Loucy (cell line): ENCODE measurements at regions not wholly inside any gene's neighbourhood (a gene's known extent, or its start where the extent isn't known, plus 50 kb on each side); places are given as distances from the start of the nearest gene placed in this dataset.

Experiments
- H2AFZ ChIP-seq: fragments of 200-600 bp; sonication (generic); 2 replicates; pipeline ENCODE4 v1.6.0; 2016; ENCODE audit warnings: antibody characterized with exemption, mild to moderate bottlenecking, low read length, moderate library complexity
- H3F3A ChIP-seq: fragments of 200-600 bp; 2 replicates; pipeline ENCODE4 v1.6.0; 2016; ENCODE audit warnings: antibody characterized with exemption, low read depth, mild to moderate bottlenecking
- H3K27me3 ChIP-seq: fragments of 200-600 bp; sonication (generic); 2 replicates; pipeline ENCODE4 v1.6.1; 2014; ENCODE audit warnings: low read length, mild to moderate bottlenecking; ENCODE audit not compliant: insufficient read depth, poor library complexity, severe bottlenecking
- H3K36me3 ChIP-seq: fragments of 200-600 bp; sonication (generic); 2 replicates; pipeline ENCODE4 v1.6.1; 2016; ENCODE audit warnings: low read length; ENCODE audit not compliant: insufficient read depth
- H3K4me1 ChIP-seq: fragments of 200-600 bp; sonication (generic); 2 replicates; pipeline ENCODE4 v1.5.1; 2014; ENCODE audit warnings: low read length, mild to moderate bottlenecking; ENCODE audit not compliant: insufficient read depth, poor library complexity, severe bottlenecking
- H3K4me2 ChIP-seq: fragments of 200-600 bp; sonication (generic); 2 replicates; pipeline ENCODE4 v1.6.0; 2014; ENCODE audit warnings: antibody characterized with exemption, low read length, low read depth, mild to moderate bottlenecking; ENCODE audit not compliant: poor library complexity, severe bottlenecking
- H3K4me3 ChIP-seq: fragments of 200-600 bp; sonication (generic); 2 replicates; pipeline ENCODE4 v1.5.1; 2014; ENCODE audit warnings: low read length, mild to moderate bottlenecking, mixed read lengths; ENCODE audit not compliant: poor library complexity, severe bottlenecking
- H3K79me2 ChIP-seq: fragments of 200-600 bp; sonication (generic); 2 replicates; pipeline ENCODE4 v1.6.1; 2014; ENCODE audit warnings: low read length; ENCODE audit not compliant: insufficient read depth
- H3K9ac ChIP-seq: fragments of 200-600 bp; sonication (generic); 2 replicates; pipeline ENCODE4 v1.6.0; 2014; ENCODE audit warnings: mild to moderate bottlenecking, low read depth, low read length, moderate library complexity; ENCODE audit not compliant: poor library complexity, severe bottlenecking
- H3K9me2 ChIP-seq: fragments of 200-600 bp; sonication (generic); replicated peaks from 2 replicates; pipeline ENCODE4 v1.6.1; 2016; ENCODE audit warnings: low read depth, low read length, mixed read lengths
- H3K9me3 ChIP-seq: fragments of 200-600 bp; sonication (generic); 2 replicates; pipeline ENCODE4 v1.6.1; 2014; ENCODE audit warnings: mild to moderate bottlenecking, antibody characterized with exemption, low read length, low read depth; ENCODE audit not compliant: insufficient read depth
- H4K20me1 ChIP-seq: fragments of 200-600 bp; sonication (generic); 2 replicates; pipeline ENCODE4 v1.6.0; 2014; ENCODE audit warnings: antibody characterized with exemption, low read length, mild to moderate bottlenecking; ENCODE audit not compliant: insufficient read depth, poor library complexity, severe bottlenecking
- CTCF ChIP-seq: fragments of 200-600 bp; sonication (generic); conservative IDR thresholded peaks from 2 replicates; pipeline ENCODE4 v1.5.1; 2014; ENCODE audit warnings: mild to moderate bottlenecking, antibody characterized with exemption, low read length
- EZH2phosphoT487 ChIP-seq: fragments of 200-600 bp; IDR thresholded peaks from 2 replicates; pipeline ENCODE4 v1.6.1; 2018; ENCODE audit warnings: antibody characterized with exemption, mild to moderate bottlenecking, moderate library complexity, borderline replicate concordance

DNA sequence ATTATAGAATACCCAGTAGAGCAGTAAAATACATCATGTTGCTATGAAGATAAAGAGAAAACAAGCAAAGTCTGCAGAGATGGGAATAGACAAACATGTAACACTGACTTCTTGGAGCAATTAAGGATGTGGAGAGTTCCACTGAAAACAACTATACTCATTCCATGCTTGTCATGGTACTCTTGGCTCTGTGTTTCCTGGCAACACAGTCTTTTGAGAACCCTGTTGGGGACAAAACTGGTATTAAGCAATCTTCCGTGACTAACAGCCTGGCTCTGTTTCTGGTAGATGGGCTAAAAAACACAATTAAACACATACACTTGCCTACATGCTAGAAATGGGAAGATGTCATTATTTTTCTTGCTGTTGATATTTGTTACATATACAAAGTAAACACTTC lies 1212.3 kb upstream of the GBE1 start:
- Histone ChIP-seq H3K4me3 (no peak overlapping the region), H3F3A (no peaks in the 10 kb centered on the region), H3K4me2 (no peak overlapping the region), H3K9me3 (no peaks in the 10 kb centered on the region), H3K9ac (no peak overlapping the region), H3K36me3 (no peaks in the 10 kb centered on the region), H3K4me1 (no peaks in the 10 kb centered on the region), H4K20me1 (no peaks in the 10 kb centered on the region), H2AFZ (no peak overlapping the region), H3K27me3 (no peaks in the 10 kb centered on the region), H3K9me2 (no peaks in the 10 kb centered on the region), H3K79me2 (no peaks in the 10 kb centered on the region)
- no peak for TF ChIP-seq EZH2phosphoT487

GRCh38 chr3:82960379-82960778 lies 1198.9 kb upstream of the GBE1 start:
- H2AFZ ChIP-seq, result no peak overlapping the region
- no peak for TF ChIP-seq EZH2phosphoT487
- TF ChIP-seq CTCF, result no peak
- H3K4me3 ChIP-seq, result no peak overlapping the region
- H3K9me3 ChIP-seq, result no peaks in the 10 kb centered on the region
- no peaks in the 10 kb centered on the region for H3K79me2 ChIP-seq
- H3K9me2 ChIP-seq, result no peaks in the 10 kb centered on the region
- no peak overlapping the region for H3K9ac ChIP-seq
- no peak overlapping the region for H3K4me2 ChIP-seq
- no peaks in the 10 kb centered on the region for H3F3A ChIP-seq
- H3K27me3 ChIP-seq, result no peaks in the 10 kb centered on the region
- no peaks in the 10 kb centered on the region for H4K20me1 ChIP-seq
- H3K36me3 ChIP-seq, result no peaks in the 10 kb centered on the region
- no peaks in the 10 kb centered on the region for H3K4me1 ChIP-seq

GRCh38 chr3:82957696-82958095 lies 1196.3 kb upstream of the GBE1 start:
- no peak overlapping the region for H2AFZ ChIP-seq
- H4K20me1 ChIP-seq, result no peaks in the 10 kb centered on the region
- no peak overlapping the region for H3K4me3 ChIP-seq
- H3K9ac ChIP-seq, result no peak overlapping the region
- TF ChIP-seq EZH2phosphoT487 (no peak), CTCF (no peak)
- H3K79me2 ChIP-seq, result no peaks in the 10 kb centered on the region
- no peaks in the 10 kb centered on the region for H3K36me3 ChIP-seq
- no peaks in the 10 kb centered on the region for H3K27me3 ChIP-seq
- H3K9me3 ChIP-seq, result no peaks in the 10 kb centered on the region
- no peaks in the 10 kb centered on the region for H3F3A ChIP-seq
- H3K4me2 ChIP-seq, result no peak overlapping the region
- no peaks in the 10 kb centered on the region for H3K9me2 ChIP-seq
- no peaks in the 10 kb centered on the region for H3K4me1 ChIP-seq

DNA sequence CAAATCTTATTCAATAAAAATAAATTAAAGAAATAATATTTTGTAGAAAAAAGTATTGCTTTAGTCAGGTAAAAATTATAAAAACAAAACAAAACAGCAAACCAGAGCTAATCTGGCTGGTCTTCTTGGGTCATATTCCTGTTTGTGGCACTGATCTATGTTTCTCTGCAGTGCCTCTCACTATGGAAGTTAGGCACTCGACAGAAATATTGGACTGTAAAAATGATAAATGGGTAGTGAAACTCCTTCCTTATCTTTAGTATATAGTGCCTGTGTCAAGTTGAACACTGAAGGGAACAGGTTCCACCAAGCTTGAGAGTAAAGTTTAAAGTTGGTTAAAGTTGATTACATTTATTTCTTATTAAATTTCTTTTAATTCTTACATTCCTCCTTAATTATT lies 1195.6 kb upstream of the GBE1 start:
- Histone ChIP-seq H2AFZ (no peak overlapping the region), H3K9ac (no peak overlapping the region), H3K4me1 (no peaks in the 10 kb centered on the region), H3F3A (no peaks in the 10 kb centered on the region), H3K4me2 (no peak overlapping the region), H3K4me3 (no peak overlapping the region), H3K9me2 (no peaks in the 10 kb centered on the region), H4K20me1 (no peaks in the 10 kb centered on the region), H3K79me2 (no peaks in the 10 kb centered on the region), H3K36me3 (no peaks in the 10 kb centered on the region), H3K27me3 (no peaks in the 10 kb centered on the region), H3K9me3 (no peaks in the 10 kb centered on the region)
- TF ChIP-seq CTCF (no peak), EZH2phosphoT487 (no peak)
